ENCODE measurements at regions not wholly inside any gene's neighbourhood (a gene's known extent, or its start where the extent isn't known, plus 50 kb on each side); places are given as distances from the start of the nearest gene placed in this dataset.

DNA sequence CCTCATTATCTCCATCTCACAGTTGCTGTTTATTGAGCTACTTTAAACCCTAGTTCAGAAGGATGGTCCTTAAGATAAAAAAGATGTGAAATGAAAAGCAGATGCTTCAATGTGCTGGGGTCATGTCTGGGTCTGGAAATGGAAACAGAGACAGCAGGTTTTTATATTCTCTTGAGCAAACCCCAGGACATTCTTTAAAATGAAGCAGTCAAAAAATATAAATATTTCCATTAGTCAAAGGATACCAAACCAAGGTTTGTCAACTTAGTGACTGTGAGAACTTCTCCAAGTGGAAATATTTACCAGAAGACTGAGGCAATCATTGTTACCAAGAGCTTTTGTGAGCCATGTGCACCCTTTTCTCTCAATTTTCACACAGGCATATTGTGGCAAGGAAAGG lies 102.5 kb upstream of the DIO2 start:
- TF ChIP-seq POLR2A (IDR thresholded peaks at IDR 0.05), result no peak
- TF ChIP-seq, protein P1, sequence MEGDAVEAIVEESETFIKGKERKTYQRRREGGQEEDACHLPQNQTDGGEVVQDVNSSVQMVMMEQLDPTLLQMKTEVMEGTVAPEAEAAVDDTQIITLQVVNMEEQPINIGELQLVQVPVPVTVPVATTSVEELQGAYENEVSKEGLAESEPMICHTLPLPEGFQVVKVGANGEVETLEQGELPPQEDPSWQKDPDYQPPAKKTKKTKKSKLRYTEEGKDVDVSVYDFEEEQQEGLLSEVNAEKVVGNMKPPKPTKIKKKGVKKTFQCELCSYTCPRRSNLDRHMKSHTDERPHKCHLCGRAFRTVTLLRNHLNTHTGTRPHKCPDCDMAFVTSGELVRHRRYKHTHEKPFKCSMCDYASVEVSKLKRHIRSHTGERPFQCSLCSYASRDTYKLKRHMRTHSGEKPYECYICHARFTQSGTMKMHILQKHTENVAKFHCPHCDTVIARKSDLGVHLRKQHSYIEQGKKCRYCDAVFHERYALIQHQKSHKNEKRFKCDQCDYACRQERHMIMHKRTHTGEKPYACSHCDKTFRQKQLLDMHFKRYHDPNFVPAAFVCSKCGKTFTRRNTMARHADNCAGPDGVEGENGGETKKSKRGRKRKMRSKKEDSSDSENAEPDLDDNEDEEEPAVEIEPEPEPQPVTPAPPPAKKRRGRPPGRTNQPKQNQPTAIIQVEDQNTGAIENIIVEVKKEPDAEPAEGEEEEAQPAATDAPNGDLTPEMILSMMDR (IDR thresholded peaks at IDR 0.05), result no peak
